HepG2 (cell line): ENCODE measurements at regions not wholly inside any gene's neighbourhood (a gene's known extent, or its start where the extent isn't known, plus 50 kb on each side); places are given as distances from the start of the nearest gene placed in this dataset.

Experiments
- ATAC-seq: fragments of 200-7000 bp; cut with Tn5 transposase; 3 replicates; pipeline ENCODE4 v1.9.1; 2020; ENCODE audit warnings: mild to moderate bottlenecking, moderate library complexity
- BruUV-seq: library from RNA; stranded (reverse); fragments of 400-500 nt; replicated peaks from 2 replicates; lab custom pipeline; 2021; lab: Mats Ljungman, UMichigan
- CTCF ChIA-PET: fragments of 300-600 bp; formaldehyde crosslinking; extraction: SDS; loops from one replicate; lab custom pipeline; 2021; ENCODE audit warnings: low total read pairs, inconsistent platforms, low intra/inter-chr PET ratio; lab: Yijun Ruan, JAX
- POLR2A ChIA-PET: fragments of 350-600 bp; sonication (Branson Sonifier 250); formaldehyde crosslinking; loops from one replicate; lab custom pipeline; 2020; ENCODE audit warnings: antibody characterized with exemption, inconsistent platforms; lab: Yijun Ruan, JAX
- DNase-seq: peaks from one replicate; pipeline ENCODE4 v3.0.0-alpha.2; 2015; ENCODE audit warnings: low spot score
- FAIRE-seq: peaks from 3 replicates; lab custom pipeline; 2011; peaks lifted over from hg19 to GRCh38; lab: Jason Lieb, UNC
- H2AFZ ChIP-seq: one replicate; pipeline ENCODE4 v1.6.1; 2011; ENCODE audit warnings: low read length, inconsistent platforms
- H3K27ac ChIP-seq: fragments of 300-600 bp; 3 replicates; pipeline ENCODE4 v1.8.0; 2011; ENCODE audit warnings: mixed run types, mild to moderate bottlenecking, mixed read lengths, low read length, inconsistent platforms; ENCODE audit not compliant: insufficient read depth; ENCODE audit errors: extremely low read length
- H3K27me3 ChIP-seq, 2 experiments: fragments of 200-600 bp in 1 of 2; 2 replicates in 1 of 2; 3 replicates in 1 of 2; pipeline versions ENCODE4 v1.6.0 to v1.8.0; 2011; ENCODE audit warnings: low read length in 2 of 2, mild to moderate bottlenecking in 2 of 2, moderate library complexity in 2 of 2, inconsistent platforms in 1 of 2; ENCODE audit not compliant: insufficient read depth in 2 of 2, control insufficient read depth in 1 of 2
- H3K36me3 ChIP-seq, 2 experiments: fragments of 200-600 bp in 1 of 2; replicated peaks in 1 of 2; 2 replicates in 1 of 2; 3 replicates in 1 of 2; pipeline versions ENCODE4 v1.5.1 to v1.8.0; 2011; ENCODE audit warnings: low read length in 2 of 2, inconsistent platforms in 1 of 2; ENCODE audit not compliant: insufficient read depth in 2 of 2, control insufficient read depth in 1 of 2
- H3K4me1 ChIP-seq: 2 replicates; pipeline ENCODE4 v1.5.1; 2012; ENCODE audit warnings: low read length, inconsistent platforms; ENCODE audit not compliant: insufficient read depth
- H3K4me2 ChIP-seq: 2 replicates; pipeline ENCODE4 v1.6.0; 2011; ENCODE audit warnings: low read depth, low read length, inconsistent platforms
- H3K4me3 ChIP-seq, 3 experiments: fragments of 200-600 bp in 1 of 3; sonication (generic), shearing (Covaris generic) in 1 of 3; replicated peaks in 1 of 3; 2 replicates each; pipeline ENCODE4 v1.5.1; 2011 to 2016; ENCODE audit warnings: low read length in 3 of 3, inconsistent platforms in 2 of 3, low read depth in 2 of 3, mild to moderate bottlenecking in 2 of 3, control low read depth in 1 of 3, mixed read lengths in 1 of 3; ENCODE audit not compliant: insufficient read depth in 1 of 3
- H3K79me2 ChIP-seq: one replicate; pipeline ENCODE4 v1.6.1; 2011; ENCODE audit warnings: low read length, inconsistent platforms; ENCODE audit not compliant: insufficient read depth
- H3K9ac ChIP-seq: 2 replicates; pipeline ENCODE4 v1.6.0; 2011; ENCODE audit warnings: mild to moderate bottlenecking, low read depth, low read length, inconsistent platforms; ENCODE audit not compliant: insufficient read depth
- H3K9me3 ChIP-seq: 2 replicates; pipeline ENCODE4 v1.5.1; 2012; ENCODE audit warnings: mild to moderate bottlenecking, low read length
- H4K20me1 ChIP-seq: 2 replicates; pipeline ENCODE4 v1.6.0; 2011; ENCODE audit warnings: inconsistent platforms, mild to moderate bottlenecking, low read length, moderate library complexity; ENCODE audit not compliant: insufficient read depth
- BRF2 ChIP-seq: sonication (generic); formaldehyde crosslinking; IDR thresholded peaks from 2 replicates; pipeline ENCODE4 v1.8.1; 2022; ENCODE audit warnings: mild to moderate bottlenecking, missing genetic modification reagents
- GABPB1 ChIP-seq: IDR thresholded peaks from 2 replicates; pipeline ENCODE4 v1.6.1; 2016; ENCODE audit warnings: mild to moderate bottlenecking, missing genetic modification reagents, moderate library complexity, missing compliant biosample characterization
- GMEB2 ChIP-seq: IDR thresholded peaks from 2 replicates; pipeline ENCODE4 v1.6.1; 2016; ENCODE audit warnings: missing biosample characterization, missing genetic modification reagents, low read depth
- IKZF4 ChIP-seq: sonication (generic); formaldehyde crosslinking; IDR thresholded peaks from 2 replicates; pipeline ENCODE4 v1.5.1; 2020; ENCODE audit warnings: borderline replicate concordance, mild to moderate bottlenecking, low read depth, missing genetic modification reagents; ENCODE audit errors: not compliant biosample characterization
- IKZF5 ChIP-seq: IDR thresholded peaks from 2 replicates; pipeline ENCODE4 v1.6.1; 2018; ENCODE audit warnings: missing genetic modification reagents, mild to moderate bottlenecking, missing compliant biosample characterization
- KDM6A ChIP-seq: IDR thresholded peaks from 2 replicates; pipeline ENCODE4 v1.6.1; 2016; ENCODE audit warnings: low read depth
- ZNF407 ChIP-seq: sonication (generic); formaldehyde crosslinking; IDR thresholded peaks from one replicate; pipeline ENCODE4 v1.5.1; 2020; ENCODE audit warnings: mild to moderate bottlenecking, missing genetic modification reagents; ENCODE audit errors: not compliant biosample characterization
- ZNF562 ChIP-seq: sonication (generic); formaldehyde crosslinking; IDR thresholded peaks from 2 replicates; pipeline ENCODE4 v1.8.0; 2022; ENCODE audit warnings: missing genetic modification reagents, borderline replicate concordance
- ZNF747 ChIP-seq: sonication (generic); formaldehyde crosslinking; IDR thresholded peaks from 2 replicates; pipeline ENCODE4 v1.8.1; 2023; ENCODE audit warnings: missing genetic modification reagents, mild to moderate bottlenecking, borderline replicate concordance
- ZNF776 ChIP-seq: sonication (generic); formaldehyde crosslinking; IDR thresholded peaks from 2 replicates; pipeline ENCODE4 v1.4.0; 2020; ENCODE audit warnings: mild to moderate bottlenecking, missing genetic modification reagents
- WGBS: methylation state at CpG from one replicate; pipeline ENCODE4 v1.1.6; 2017; ENCODE audit warnings: low lambda C conversion rate; 5-methylcytosine and 5-hydroxymethylcytosine counted together
- in situ Hi-C: cut with HindIII; loops from 2 replicates; pipeline ENCODE4 v1.10.0; 2017; ENCODE audit warnings: low pct_unique_long_range_greater_than_20kb; ENCODE audit not compliant: extremely low pct_ligation_motif_present
- intact Hi-C: fragments of 100-400 bp; cut with micrococcal nuclease; formaldehyde crosslinking; loops from one replicate; pipeline ENCODE4 v1.10.0; 2022; ENCODE audit not compliant: unreplicated experiment

GRCh38 chr7:16167526-16167925 lies 253.8 kb downstream of the CRPPA start:
- BruUV-seq = no TSS peak
- H3K27me3 ChIP-seq = no peaks in the 10 kb centered on the region
- H3K36me3 ChIP-seq = no peaks in the 10 kb centered on the region
- no peaks in the 10 kb centered on the region for H3K79me2 ChIP-seq
- H3K9ac ChIP-seq = no peak overlapping the region
- ATAC-seq (no peak), DNase-seq (no peak), FAIRE-seq (no peak)
- in situ Hi-C loops = no loop called here
- no peak overlapping the region for H3K27ac ChIP-seq
- no peaks in the 10 kb centered on the region for H3K4me1 ChIP-seq
- intact Hi-C loops = no loop called here
- no peaks in the 10 kb centered on the region for H4K20me1 ChIP-seq
- WGBS = 16% methylated on average over 3 of the region's 3 CpGs
- POLR2A ChIA-PET = no interaction called here
- H3K9me3 ChIP-seq = peaks cover 24% of the 10 kb centered on the region
- no peak overlapping the region for H3K4me3 ChIP-seq
- H3K4me2 ChIP-seq = no peak overlapping the region
- CTCF ChIA-PET = no interaction called here
- H2AFZ ChIP-seq = no peak overlapping the region
- TF ChIP-seq ZNF747 (CRISPR knock-in tag) = no peak
- no peak for TF ChIP-seq KDM6A (CRISPR knock-in tag)
- no peak for TF ChIP-seq GMEB2 (CRISPR knock-in tag)
- no peak for TF ChIP-seq ZNF562 (CRISPR knock-in tag)
- no peak for TF ChIP-seq ZNF776 (CRISPR knock-in tag)
- no peak for TF ChIP-seq BRF2 (CRISPR knock-in tag)
- no peak for TF ChIP-seq GABPB1 (CRISPR knock-in tag)
- TF ChIP-seq IKZF4 = no peak
- TF ChIP-seq ZNF407 (CRISPR knock-in tag) = no peak
- no peak for TF ChIP-seq IKZF5 (CRISPR knock-in tag)
